Lower leg skin (tissue), 3 donors: ENCODE measurements at regions not wholly inside any gene's neighbourhood (a gene's known extent, or its start where the extent isn't known, plus 50 kb on each side); places are given as distances from the start of the nearest gene placed in this dataset.

ENCODE experiments used
- POLR2A ChIP-seq, 2 donors: fragments of 450-650 bp; IDR thresholded peaks; one replicate each; pipeline ENCODE4 v1.6.1; 2016 to 2017; ENCODE audit warnings: antibody characterized with exemption in 2 of 2, mild to moderate bottlenecking in 1 of 2, moderate library complexity in 1 of 2
- TF ChIP-seq, protein P1 (sequence below), 3 donors: fragments of 450-650 bp; IDR thresholded peaks; one replicate each; pipeline ENCODE4 v1.5.1; 2016; ENCODE audit warnings: antibody characterized with exemption in 3 of 3, mild to moderate bottlenecking in 3 of 3, moderate library complexity in 2 of 3

DNA sequence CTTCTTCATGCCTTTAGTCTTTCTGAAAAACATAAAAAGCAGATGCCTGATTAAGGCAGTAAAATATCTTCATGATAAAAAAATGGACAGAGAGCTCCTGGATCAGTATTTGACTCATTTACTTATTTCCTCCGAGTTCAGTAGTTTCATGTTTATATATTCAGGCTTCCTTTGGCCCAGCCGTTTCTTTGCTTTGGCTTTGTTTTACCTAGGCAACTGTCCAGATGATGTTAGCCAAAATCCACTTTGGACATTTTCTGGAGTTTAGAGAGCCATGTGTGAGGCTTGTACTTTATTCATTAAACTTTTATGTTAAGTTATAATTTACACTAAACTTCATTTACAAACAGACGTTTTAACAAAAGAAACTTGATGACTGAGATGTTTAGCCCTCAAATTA is 307.1 kb upstream of the RSPO3 start:
- no peak for TF ChIP-seq POLR2A (IDR thresholded peaks at IDR 0.05)
- TF ChIP-seq, protein P1, sequence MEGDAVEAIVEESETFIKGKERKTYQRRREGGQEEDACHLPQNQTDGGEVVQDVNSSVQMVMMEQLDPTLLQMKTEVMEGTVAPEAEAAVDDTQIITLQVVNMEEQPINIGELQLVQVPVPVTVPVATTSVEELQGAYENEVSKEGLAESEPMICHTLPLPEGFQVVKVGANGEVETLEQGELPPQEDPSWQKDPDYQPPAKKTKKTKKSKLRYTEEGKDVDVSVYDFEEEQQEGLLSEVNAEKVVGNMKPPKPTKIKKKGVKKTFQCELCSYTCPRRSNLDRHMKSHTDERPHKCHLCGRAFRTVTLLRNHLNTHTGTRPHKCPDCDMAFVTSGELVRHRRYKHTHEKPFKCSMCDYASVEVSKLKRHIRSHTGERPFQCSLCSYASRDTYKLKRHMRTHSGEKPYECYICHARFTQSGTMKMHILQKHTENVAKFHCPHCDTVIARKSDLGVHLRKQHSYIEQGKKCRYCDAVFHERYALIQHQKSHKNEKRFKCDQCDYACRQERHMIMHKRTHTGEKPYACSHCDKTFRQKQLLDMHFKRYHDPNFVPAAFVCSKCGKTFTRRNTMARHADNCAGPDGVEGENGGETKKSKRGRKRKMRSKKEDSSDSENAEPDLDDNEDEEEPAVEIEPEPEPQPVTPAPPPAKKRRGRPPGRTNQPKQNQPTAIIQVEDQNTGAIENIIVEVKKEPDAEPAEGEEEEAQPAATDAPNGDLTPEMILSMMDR (IDR thresholded peaks at IDR 0.05): no peak
